Activated T-helper 1 cell treated with Interleukin-2 at 50 U/mL for 16 hours (primary cell): ENCODE measurements at regions not wholly inside any gene's neighbourhood (a gene's known extent, or its start where the extent isn't known, plus 50 kb on each side); places are given as distances from the start of the nearest gene placed in this dataset.
"Not testable (repeated sequence)": the region's sequence is repeated elsewhere in the genome, so short reads cannot be mapped to it uniquely, and the experiment has no call there.

ENCODE experiments used
- DNase-seq: peaks from one replicate; pipeline ENCODE4 v3.0.0-alpha.2; 2020; ENCODE audit warnings: low read depth

GRCh38 chr5:158264264-158264663 lies 405.3 kb upstream of the CLINT1 start:
- no peak for DNase-seq

- no peak for DNase-seq
Measured at GRCh38 chr5:158261674-158262367, 402.9 kb upstream of the CLINT1 start.

- DNase-seq, result no peak
Measured at GRCh38 chr5:158256096-158256495, 397.2 kb upstream of the CLINT1 start.

- no peak for DNase-seq
Measured at GRCh38 chr5:158255609-158256008, 396.7 kb upstream of the CLINT1 start.

- DNase-seq, result no peak
Measured at GRCh38 chr5:158246661-158247060, 387.7 kb upstream of the CLINT1 start.

GRCh38 chr5:158245513-158245912 lies 386.6 kb upstream of the CLINT1 start:
- no peak for DNase-seq

- DNase-seq, result no peak
Measured at GRCh38 chr5:158244882-158245281, 385.9 kb upstream of the CLINT1 start.

- DNase-seq, result no peak
Measured at GRCh38 chr5:158236511-158237335, 377.8 kb upstream of the CLINT1 start.

- DNase-seq, result no peak
Measured at GRCh38 chr5:158235159-158235547, 376.2 kb upstream of the CLINT1 start.

- DNase-seq, result no peak
Measured at GRCh38 chr5:158234323-158235158, 375.6 kb upstream of the CLINT1 start.

- no peak for DNase-seq
Measured at GRCh38 chr5:158233735-158234322, 374.9 kb upstream of the CLINT1 start.

GRCh38 chr5:158227314-158227713 lies 368.4 kb upstream of the CLINT1 start:
- not testable (repeated sequence) for DNase-seq

GRCh38 chr5:158226496-158226895 lies 367.6 kb upstream of the CLINT1 start:
- DNase-seq, result no peak

GRCh38 chr5:158224253-158224652 lies 365.3 kb upstream of the CLINT1 start:
- no peak for DNase-seq

- DNase-seq, result no peak
Measured at GRCh38 chr5:158223054-158223600, 364.2 kb upstream of the CLINT1 start.

GRCh38 chr5:158212917-158213316 lies 354.0 kb upstream of the CLINT1 start:
- no peak for DNase-seq

GRCh38 chr5:158212237-158212636 lies 353.3 kb upstream of the CLINT1 start:
- no peak for DNase-seq

GRCh38 chr5:158209219-158209908 lies 350.4 kb upstream of the CLINT1 start:
- DNase-seq, result no peak

- DNase-seq, result no peak
Measured at GRCh38 chr5:158207733-158208132, 348.8 kb upstream of the CLINT1 start.

GRCh38 chr5:158205992-158206391 lies 347.0 kb upstream of the CLINT1 start:
- no peak for DNase-seq

- no peak for DNase-seq
Measured at GRCh38 chr5:158203261-158203660, 344.3 kb upstream of the CLINT1 start.
